ENCODE measurements at regions not wholly inside any gene's neighbourhood (a gene's known extent, or its start where the extent isn't known, plus 50 kb on each side); places are given as distances from the start of the nearest gene placed in this dataset.

- no peaks in the 10 kb centered on the region for H3K4me1 ChIP-seq (replicated peaks in 1 of 2; ENCODE audit: control insufficient read depth in 2 of 2, insufficient read depth in 2 of 2, low read length in 2 of 2)
- no peak overlapping the region for H3K27ac ChIP-seq (ENCODE audit: extremely low read depth, low read depth, low read length)
- H3K9me3 ChIP-seq (replicated peaks; ENCODE audit: control insufficient read depth, insufficient read depth, low read depth, low read length): no peaks in the 10 kb centered on the region
- BruUV-seq (replicated peaks): no TSS peak
- H2AFZ ChIP-seq (ENCODE audit: low read depth, low read length): no peak overlapping the region
- H3K4me3 ChIP-seq: no peak overlapping the region
- ChIA-PET POLR2A (interaction anchor here (1.5 kb wide), 1 partner anchor 13 kb away, joined by 3 read pairs; no protein-coding TSS in a partner anchor), CTCF (ENCODE audit: low intra/inter-chr PET ratio) (no interaction called here)
- in situ Hi-C loops (cut with MboI) (no loop called here), intact Hi-C loops (cut with micrococcal nuclease) (no loop called here)
- H4K20me1 ChIP-seq (replicated peaks; ENCODE audit: control insufficient read depth, insufficient read depth, low read length): no peaks in the 10 kb centered on the region
- H3K9me1 ChIP-seq (ENCODE audit: control insufficient read depth, insufficient read depth, low read length): no peaks in the 10 kb centered on the region
- FAIRE-seq (no peak), ATAC-seq (no peak), DNase-seq (ENCODE audit: extremely low read depth in 1 of 4, low spot score in 3 of 4) (no peak)
- 4% methylated on average over 3 of the region's 3 CpGs for WGBS (ENCODE audit: insufficient coverage, low coverage, missing lambda C conversion rate)
- H3K4me2 ChIP-seq (ENCODE audit: insufficient read depth, low read length): no peak overlapping the region
- no peaks in the 10 kb centered on the region for H3K36me3 ChIP-seq (ENCODE audit: control insufficient read depth, insufficient read depth, low read length)
- TF ChIP-seq NR4A1 (CRISPR knock-in tag; IDR thresholded peaks at IDR 0.05) (no peak), NR4A1 (tag; IDR thresholded peaks at IDR 0.05) (no peak), LARP7 (IDR thresholded peaks at IDR 0.05) (no peak), DPF2 (IDR thresholded peaks at IDR 0.05) (no peak), SIN3A (IDR thresholded peaks at IDR 0.05; ENCODE audit: borderline replicate concordance in 2 of 2, control insufficient read depth in 1 of 2, low read depth in 2 of 2, low read length in 2 of 2) (no peak), TAF7 (tag; IDR thresholded peaks at IDR 0.05) (no peak)
- no peaks in the 10 kb centered on the region for H3K79me2 ChIP-seq (ENCODE audit: control insufficient read depth, insufficient read depth, low read length)
- H3K27me3 ChIP-seq (ENCODE audit: control insufficient read depth in 2 of 2, insufficient read depth in 2 of 2, low read length in 2 of 2): peaks cover 0 to 3% of the 10 kb centered on the region in 2 experiments; a peak in 2 of 5 replicates
- H3K9ac ChIP-seq (ENCODE audit: insufficient read depth in 1 of 2, low read depth in 2 of 2, low read length in 2 of 2): no peak overlapping the region
Measured at GRCh38 chr7:11243739-11244138, 270.1 kb downstream of the PHF14 start.

GRCh38 chr7:11244149-11244548 lies 270.5 kb downstream of the PHF14 start:
- CTCF ChIA-PET (ENCODE audit: low intra/inter-chr PET ratio): no interaction called here
- BruUV-seq (replicated peaks): no TSS peak

More at GRCh38 chr7:11244149-11244548, 270.5 kb downstream of the PHF14 start:
- no peak for ATAC-seq
- H3K9me1 ChIP-seq (ENCODE audit: control insufficient read depth, insufficient read depth, low read length): no peaks in the 10 kb centered on the region
- WGBS (ENCODE audit: insufficient coverage, low coverage, missing lambda C conversion rate): 0% methylated on average over 3 of the region's 3 CpGs
- H3K4me3 ChIP-seq: no peak overlapping the region
- intact Hi-C loops (cut with micrococcal nuclease): no loop called here
- POLR2A ChIA-PET: interaction anchor here (1.5 kb wide), 1 partner anchor 13 kb away, joined by 3 read pairs; no protein-coding TSS in a partner anchor
- no peak overlapping the region for H3K9ac ChIP-seq (ENCODE audit: insufficient read depth in 1 of 2, low read depth in 2 of 2, low read length in 2 of 2)
- peaks cover 0 to 3% of the 10 kb centered on the region in 2 experiments; a peak in 2 of 5 replicates for H3K27me3 ChIP-seq (ENCODE audit: control insufficient read depth in 2 of 2, insufficient read depth in 2 of 2, low read length in 2 of 2)
- H3K36me3 ChIP-seq (ENCODE audit: control insufficient read depth, insufficient read depth, low read length): no peaks in the 10 kb centered on the region
- H3K27ac ChIP-seq (ENCODE audit: extremely low read depth, low read depth, low read length): no peak overlapping the region
- no peak for FAIRE-seq
- H3K4me1 ChIP-seq (replicated peaks in 1 of 2; ENCODE audit: control insufficient read depth in 2 of 2, insufficient read depth in 2 of 2, low read length in 2 of 2): no peaks in the 10 kb centered on the region
- TF ChIP-seq RB1 (IDR thresholded peaks at IDR 0.05; ENCODE audit: low read depth) (no peak), ETS2 (tag; IDR thresholded peaks at IDR 0.05; ENCODE audit: borderline replicate concordance, poor library complexity, severe bottlenecking) (no peak), LARP7 (IDR thresholded peaks at IDR 0.05) (no peak), SRSF1 (IDR thresholded peaks at IDR 0.05; ENCODE audit: low read depth, low read length) (no peak)
- no peak overlapping the region for H2AFZ ChIP-seq (ENCODE audit: low read depth, low read length)
- no peak overlapping the region for H3K4me2 ChIP-seq (ENCODE audit: insufficient read depth, low read length)
- no peaks in the 10 kb centered on the region for H3K9me3 ChIP-seq (replicated peaks; ENCODE audit: control insufficient read depth, insufficient read depth, low read depth, low read length)
- H3K79me2 ChIP-seq (ENCODE audit: control insufficient read depth, insufficient read depth, low read length): no peaks in the 10 kb centered on the region
- DNase-seq (ENCODE audit: extremely low read depth in 1 of 4, low spot score in 3 of 4): no peak
- H4K20me1 ChIP-seq (replicated peaks; ENCODE audit: control insufficient read depth, insufficient read depth, low read length): no peaks in the 10 kb centered on the region
- in situ Hi-C loops (cut with MboI): no loop called here
